ENCODE measurements at regions not wholly inside any gene's neighbourhood (a gene's known extent, or its start where the extent isn't known, plus 50 kb on each side); places are given as distances from the start of the nearest gene placed in this dataset.

- POLR2A ChIA-PET (ENCODE audit: low non-redundant PET) = no interaction called here
Measured at GRCh38 chr2:166634706-166635105, 140.7 kb upstream of the SCN7A start.

GRCh38 chr2:166632616-166633015, 138.6 kb upstream of the SCN7A start:
- Histone ChIP-seq H3K27ac (ENCODE audit: low read depth, low read length, poor library complexity, severe bottlenecking) (no peak overlapping the region), H3K36me3 (ENCODE audit: insufficient read depth, low read length, poor library complexity, severe bottlenecking) (no peaks in the 10 kb centered on the region), H3K27me3 (replicated peaks; ENCODE audit: insufficient read depth, low read depth, low read length, poor library complexity) (no peaks in the 10 kb centered on the region), H3K9me3 (ENCODE audit: low read depth, low read length, poor library complexity, severe bottlenecking) (no peaks in the 10 kb centered on the region), H3K4me1 (ENCODE audit: insufficient read depth, low read length, poor library complexity, severe bottlenecking) (no peaks in the 10 kb centered on the region), H3K4me3 (ENCODE audit: low read depth, low read length, poor library complexity, severe bottlenecking) (no peak overlapping the region)
- TF ChIP-seq EZH2 (IDR thresholded peaks at IDR 0.05; ENCODE audit: borderline replicate concordance, low read depth, low read length, poor library complexity, severe bottlenecking) (no peak), CTCF (conservative IDR thresholded peaks at IDR 0.05; ENCODE audit: low read depth, low read length) (no peak)
- intact Hi-C loops (cut with micrococcal nuclease; ENCODE audit: unreplicated experiment) = no loop called here
- POLR2A ChIA-PET (ENCODE audit: low non-redundant PET) = no interaction called here
- CTCF ChIA-PET = no interaction called here
- peak; percentile 15 for DNase-seq (ENCODE audit: low spot score)
- BruUV-seq (replicated peaks) = no TSS peak

More at GRCh38 chr2:166634706-166635105, 140.7 kb upstream of the SCN7A start:
- H3K36me3 ChIP-seq (ENCODE audit: insufficient read depth, low read length, poor library complexity, severe bottlenecking) = no peaks in the 10 kb centered on the region
- no TSS peak for BruUV-seq (replicated peaks)
- CTCF ChIA-PET = no interaction called here
- H3K27ac ChIP-seq (ENCODE audit: low read depth, low read length, poor library complexity, severe bottlenecking) = no peak overlapping the region
- DNase-seq (ENCODE audit: low spot score) = no peak
- H3K9me3 ChIP-seq (ENCODE audit: low read depth, low read length, poor library complexity, severe bottlenecking) = no peaks in the 10 kb centered on the region
- no peak overlapping the region for H3K4me3 ChIP-seq (ENCODE audit: low read depth, low read length, poor library complexity, severe bottlenecking)
- no peaks in the 10 kb centered on the region for H3K4me1 ChIP-seq (ENCODE audit: insufficient read depth, low read length, poor library complexity, severe bottlenecking)
- intact Hi-C loops (cut with micrococcal nuclease; ENCODE audit: unreplicated experiment) = no loop called here
- no peaks in the 10 kb centered on the region for H3K27me3 ChIP-seq (replicated peaks; ENCODE audit: insufficient read depth, low read depth, low read length, poor library complexity)
- TF ChIP-seq CTCF (conservative IDR thresholded peaks at IDR 0.05; ENCODE audit: low read depth, low read length) = no peak
- no peak for TF ChIP-seq EZH2 (IDR thresholded peaks at IDR 0.05; ENCODE audit: borderline replicate concordance, low read depth, low read length, poor library complexity, severe bottlenecking)

- TF ChIP-seq EZH2 (IDR thresholded peaks at IDR 0.05; ENCODE audit: borderline replicate concordance, low read depth, low read length, poor library complexity, severe bottlenecking) (no peak), CTCF (conservative IDR thresholded peaks at IDR 0.05; ENCODE audit: low read depth, low read length) (no peak)
- no TSS peak for BruUV-seq (replicated peaks)
- Histone ChIP-seq H3K36me3 (ENCODE audit: insufficient read depth, low read length, poor library complexity, severe bottlenecking) (no peaks in the 10 kb centered on the region), H3K4me1 (ENCODE audit: insufficient read depth, low read length, poor library complexity, severe bottlenecking) (no peaks in the 10 kb centered on the region), H3K27me3 (replicated peaks; ENCODE audit: insufficient read depth, low read depth, low read length, poor library complexity) (no peaks in the 10 kb centered on the region), H3K27ac (ENCODE audit: low read depth, low read length, poor library complexity, severe bottlenecking) (no peak overlapping the region), H3K9me3 (ENCODE audit: low read depth, low read length, poor library complexity, severe bottlenecking) (no peaks in the 10 kb centered on the region), H3K4me3 (ENCODE audit: low read depth, low read length, poor library complexity, severe bottlenecking) (no peak overlapping the region)
- no peak for DNase-seq (ENCODE audit: low spot score)
- intact Hi-C loops (cut with micrococcal nuclease; ENCODE audit: unreplicated experiment) = no loop called here
- ChIA-PET POLR2A (ENCODE audit: low non-redundant PET) (no interaction called here), CTCF (no interaction called here)
Measured at GRCh38 chr2:166628478-166629136, 134.6 kb upstream of the SCN7A start.
